H1 (cell line): ENCODE measurements at regions not wholly inside any gene's neighbourhood (a gene's known extent, or its start where the extent isn't known, plus 50 kb on each side); places are given as distances from the start of the nearest gene placed in this dataset.

ENCODE experiments used
- CTCF ChIA-PET: fragments of 300-600 bp; sonication (Branson Sonifier 250); formaldehyde crosslinking; loops from one replicate; lab custom pipeline; 2021; ENCODE audit not compliant: partially characterized antibody; lab: Charles Lee
- POLR2A ChIA-PET: fragments of 300-600 bp; sonication (Branson Sonifier 250); formaldehyde crosslinking; loops from one replicate; lab custom pipeline; 2021; ENCODE audit warnings: inconsistent platforms; ENCODE audit not compliant: partially characterized antibody; lab: Charles Lee
- DNase-seq, 2 experiments: peaks; one replicate each; pipeline versions ENCODE4 v3.0.0 to v3.0.0-alpha.2; 2010 to 2022; ENCODE audit warnings: low spot score in 2 of 2, low read depth in 1 of 2, mixed read lengths in 1 of 2
- FAIRE-seq: peaks from 2 replicates; lab custom pipeline; 2011; peaks lifted over from hg19 to GRCh38; lab: Jason Lieb, UNC
- H2AFZ ChIP-seq: 2 replicates; pipeline ENCODE4 v1.8.1; 2012; ENCODE audit warnings: low read length, inconsistent platforms
- H2AK5ac ChIP-seq: 2 replicates; pipeline ENCODE4 v1.6.1; 2013; ENCODE audit warnings: low read depth, low read length
- H2BK120ac ChIP-seq: replicated peaks from 2 replicates; pipeline ENCODE3; 2013; ENCODE audit warnings: low read depth, low read length, inconsistent platforms
- H2BK12ac ChIP-seq: 2 replicates; pipeline ENCODE4 v1.6.1; 2013; ENCODE audit warnings: low read depth, low read length
- H2BK15ac ChIP-seq: 2 replicates; pipeline ENCODE4 v1.6.1; 2013; ENCODE audit warnings: low read length
- H2BK20ac ChIP-seq: 2 replicates; pipeline ENCODE4 v1.6.1; 2013; ENCODE audit warnings: low read length
- H2BK5ac ChIP-seq: 2 replicates; pipeline ENCODE4 v1.6.1; 2013; ENCODE audit warnings: low read depth, low read length
- H3K14ac ChIP-seq: 2 replicates; pipeline ENCODE4 v1.6.1; 2013; ENCODE audit warnings: inconsistent platforms; ENCODE audit not compliant: insufficient read length
- H3K18ac ChIP-seq: 2 replicates; pipeline ENCODE4 v1.6.1; 2013; ENCODE audit warnings: low read length; ENCODE audit errors: extremely low read depth
- H3K23ac ChIP-seq: 2 replicates; pipeline ENCODE4 v1.6.1; 2013; ENCODE audit warnings: inconsistent platforms; ENCODE audit not compliant: insufficient read length
- H3K23me2 ChIP-seq: 2 replicates; pipeline ENCODE4 v1.6.1; 2013; ENCODE audit warnings: low read depth, low read length
- H3K27ac ChIP-seq: 2 replicates; pipeline ENCODE4 v1.6.1; 2011; ENCODE audit warnings: low read depth, low read length, inconsistent platforms
- H3K27me3 ChIP-seq, 4 experiments: replicated peaks in 1 of 4; 1 replicate in 1 of 4; 2 replicates in 3 of 4; pipeline versions ENCODE4 v1.6.1 to v1.8.1; 2011 to 2013; ENCODE audit warnings: low read length in 3 of 4, mild to moderate bottlenecking in 3 of 4, inconsistent platforms in 2 of 4, mixed read lengths in 2 of 4, moderate library complexity in 1 of 4; ENCODE audit not compliant: control insufficient read depth in 3 of 4, insufficient read depth in 3 of 4; ENCODE audit errors: extremely low read depth in 1 of 4
- H3K36me3 ChIP-seq, 4 experiments: 2 replicates each; pipeline versions ENCODE4 v1.6.1 to v1.8.1; 2011 to 2013; ENCODE audit warnings: mild to moderate bottlenecking in 4 of 4, low read length in 3 of 4, moderate library complexity in 2 of 4, control low read depth in 1 of 4, inconsistent platforms in 1 of 4; ENCODE audit not compliant: insufficient read depth in 4 of 4, control insufficient read depth in 2 of 4
- H3K4ac ChIP-seq: replicated peaks from 2 replicates; pipeline ENCODE3; 2013; ENCODE audit warnings: low read length, low read depth, mixed read lengths, inconsistent platforms; ENCODE audit not compliant: insufficient read length
- H3K4me1 ChIP-seq, 4 experiments: replicated peaks in 1 of 4; 1 replicate in 1 of 4; 2 replicates in 3 of 4; pipeline versions ENCODE4 v1.6.1 to v1.8.1; 2011 to 2013; ENCODE audit warnings: low read length in 3 of 4, inconsistent platforms in 2 of 4, mixed read lengths in 1 of 4; ENCODE audit not compliant: insufficient read depth in 4 of 4, control insufficient read depth in 3 of 4
- H3K4me2 ChIP-seq, 2 experiments: 2 replicates each; pipeline versions ENCODE4 v1.6.1 to v1.8.1; 2011 to 2013; ENCODE audit warnings: low read depth in 2 of 2, low read length in 2 of 2, control low read depth in 1 of 2, inconsistent platforms in 1 of 2, mild to moderate bottlenecking in 1 of 2; ENCODE audit not compliant: insufficient read depth in 1 of 2
- H3K4me3 ChIP-seq, 4 experiments: fragments of 200-600, 300-600 bp in 1 of 4; sonication (generic), shearing (Covaris generic), sonication (Bioruptor Twin) in 1 of 4; 2 replicates each; pipeline versions ENCODE4 v1.5.1 to v1.8.1; 2011 to 2016; ENCODE audit warnings: low read length in 4 of 4, low read depth in 3 of 4, control low read depth in 2 of 4, inconsistent platforms in 2 of 4, mild to moderate bottlenecking in 2 of 4, mixed read lengths in 1 of 4, moderate library complexity in 1 of 4; ENCODE audit not compliant: insufficient read depth in 2 of 4; ENCODE audit errors: extremely low read depth in 1 of 4
- H3K56ac ChIP-seq: replicated peaks from 2 replicates; pipeline ENCODE3; 2013; ENCODE audit warnings: low read depth, mild to moderate bottlenecking, mixed read lengths, low read length, inconsistent platforms; ENCODE audit not compliant: insufficient read length
- H3K79me1 ChIP-seq: 2 replicates; pipeline ENCODE4 v1.6.1; 2013; ENCODE audit warnings: low read depth, low read length, control low read depth
- H3K79me2 ChIP-seq, 2 experiments: 2 replicates each; pipeline versions ENCODE4 v1.6.1 to v1.8.1; 2012 to 2013; ENCODE audit warnings: low read length in 2 of 2, mild to moderate bottlenecking in 2 of 2, inconsistent platforms in 1 of 2; ENCODE audit not compliant: insufficient read depth in 2 of 2, control insufficient read depth in 1 of 2
- H3K9ac ChIP-seq, 4 experiments: replicated peaks in 1 of 4; 1 replicate in 1 of 4; 2 replicates in 3 of 4; pipeline versions ENCODE4 v1.6.1 to v1.8.1; 2011 to 2013; ENCODE audit warnings: low read depth in 3 of 4, low read length in 3 of 4, control low read depth in 2 of 4, mild to moderate bottlenecking in 2 of 4, moderate library complexity in 2 of 4, inconsistent platforms in 1 of 4; ENCODE audit errors: extremely low read depth in 1 of 4
- H3K9me3 ChIP-seq, 2 experiments: 2 replicates each; pipeline versions ENCODE4 v1.6.1 to v1.8.1; 2012 to 2013; ENCODE audit warnings: mild to moderate bottlenecking in 2 of 2, moderate library complexity in 2 of 2, control low read depth in 1 of 2, inconsistent platforms in 1 of 2, low read depth in 1 of 2, low read length in 1 of 2, mixed read lengths in 1 of 2; ENCODE audit not compliant: insufficient read depth in 2 of 2
- H4K20me1 ChIP-seq, 2 experiments: replicated peaks in 1 of 2; 2 replicates each; pipeline versions ENCODE3 to v1.8.1; 2011 to 2013; ENCODE audit warnings: inconsistent platforms in 2 of 2, low read length in 2 of 2, mild to moderate bottlenecking in 1 of 2; ENCODE audit not compliant: insufficient read depth in 2 of 2, control insufficient read depth in 1 of 2
- H4K5ac ChIP-seq: 2 replicates; pipeline ENCODE4 v1.6.1; 2013; ENCODE audit warnings: low read length, low read depth, mixed read lengths, inconsistent platforms; ENCODE audit not compliant: insufficient read length
- H4K8ac ChIP-seq: 2 replicates; pipeline ENCODE4 v1.8.0; 2013; ENCODE audit warnings: mild to moderate bottlenecking, moderate library complexity, low read length, inconsistent platforms; ENCODE audit not compliant: insufficient read depth; ENCODE audit errors: extremely low read depth
- H4K91ac ChIP-seq: replicated peaks from 2 replicates; pipeline ENCODE3; 2013; ENCODE audit warnings: low read length, mixed read lengths, inconsistent platforms; ENCODE audit not compliant: insufficient read length
- SIRT6 ChIP-seq: IDR thresholded peaks from one replicate; pipeline ENCODE4 v1.7.1; 2012; ENCODE audit warnings: low read length, inconsistent platforms
- SP2 ChIP-seq: IDR thresholded peaks from 2 replicates; pipeline ENCODE4 v1.6.1; 2012; ENCODE audit warnings: mild to moderate bottlenecking, low read length, inconsistent platforms
- SUZ12 ChIP-seq: fragments of 200-600 bp; sonication (generic); IDR thresholded peaks from 2 replicates; pipeline ENCODE4 v1.6.1; 2012; ENCODE audit warnings: mild to moderate bottlenecking, inconsistent platforms, low read length, moderate library complexity, mixed read lengths
- ZNF274 ChIP-seq: IDR thresholded peaks from 2 replicates; pipeline ENCODE4 v1.7.0; 2012; ENCODE audit warnings: low read length, borderline replicate concordance; ENCODE audit errors: extremely low read depth
- WGBS, 2 experiments: shearing (Covaris generic) in 1 of 2; methylation state at CpG; one replicate each; pipeline versions ENCODE4 v1.1.6 to v1.1.7; 2013 to 2015; ENCODE audit warnings: low lambda C conversion rate in 2 of 2, mixed read lengths in 2 of 2, inconsistent platforms in 1 of 2, low coverage in 1 of 2, missing lambda C conversion rate in 1 of 2; ENCODE audit not compliant: insufficient replicate concordance in 2 of 2, insufficient coverage in 1 of 2, insufficient read length in 1 of 2; ENCODE audit errors: extremely low coverage in 1 of 2, missing lambda C conversion rate in 1 of 2; 5-methylcytosine and 5-hydroxymethylcytosine counted together
- TF ChIP-seq, protein P1 (sequence below): IDR thresholded peaks from 2 replicates; pipeline ENCODE4 v1.6.1; 2011; ENCODE audit warnings: low read length, improper control_type of control experiment

DNA sequence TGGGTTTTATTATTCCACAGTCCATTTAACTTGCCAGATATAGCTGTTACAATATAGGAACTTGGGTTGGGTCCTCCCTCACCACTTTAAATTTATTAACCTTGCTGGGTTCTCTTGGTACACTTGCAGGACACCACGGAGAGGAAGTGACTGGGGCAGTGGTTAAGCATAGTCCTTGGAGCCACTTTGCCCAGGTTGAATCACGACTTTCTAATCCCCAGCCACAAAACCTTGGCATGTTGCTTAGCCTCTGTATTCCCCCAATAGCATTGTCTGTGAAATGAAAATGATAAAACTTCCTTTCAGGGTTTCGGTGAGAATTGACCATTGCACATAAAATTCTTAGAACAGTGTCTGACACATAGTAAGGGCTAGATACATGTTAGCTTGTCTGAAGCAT is 221.2 kb downstream of the IRS1 start:
- no peak overlapping the region for H3K18ac ChIP-seq
- no peak overlapping the region for H4K91ac ChIP-seq
- no peak overlapping the region for H2AK5ac ChIP-seq
- H3K36me3 ChIP-seq = no peaks in the 10 kb centered on the region
- H2BK20ac ChIP-seq = no peak overlapping the region
- H4K8ac ChIP-seq = no peak overlapping the region
- no peaks in the 10 kb centered on the region for H3K9me3 ChIP-seq
- H3K23me2 ChIP-seq = no peaks in the 10 kb centered on the region
- H3K4me1 ChIP-seq = peaks cover 0 to 2% (median 0%) of the 10 kb centered on the region in 4 experiments; a peak in 1 of 7 replicates
- no peak overlapping the region for H2BK120ac ChIP-seq
- ChIA-PET CTCF (interaction anchor here (0.9 to 1.5 kb wide), 2 partner anchors 8 to 917 kb away, joined by 4 read pairs; no protein-coding TSS in a partner anchor), POLR2A (no interaction called here)
- no peak overlapping the region for H3K14ac ChIP-seq
- TF ChIP-seq, protein P1, sequence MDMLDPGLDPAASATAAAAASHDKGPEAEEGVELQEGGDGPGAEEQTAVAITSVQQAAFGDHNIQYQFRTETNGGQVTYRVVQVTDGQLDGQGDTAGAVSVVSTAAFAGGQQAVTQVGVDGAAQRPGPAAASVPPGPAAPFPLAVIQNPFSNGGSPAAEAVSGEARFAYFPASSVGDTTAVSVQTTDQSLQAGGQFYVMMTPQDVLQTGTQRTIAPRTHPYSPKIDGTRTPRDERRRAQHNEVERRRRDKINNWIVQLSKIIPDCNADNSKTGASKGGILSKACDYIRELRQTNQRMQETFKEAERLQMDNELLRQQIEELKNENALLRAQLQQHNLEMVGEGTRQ = no peak
- TF ChIP-seq ZNF274 (no peak), SP2 (no peak), SIRT6 (no peak), SUZ12 (no peak)
- H2BK12ac ChIP-seq = no peak overlapping the region
- FAIRE-seq = no peak
- H3K56ac ChIP-seq = no peak overlapping the region
- no peak overlapping the region for H2AFZ ChIP-seq
- no peaks in the 10 kb centered on the region for H4K20me1 ChIP-seq
- no peak overlapping the region for H4K5ac ChIP-seq
- H3K4ac ChIP-seq = no peak overlapping the region
- no peak overlapping the region for H3K9ac ChIP-seq
- no peaks in the 10 kb centered on the region for H3K79me2 ChIP-seq
- H2BK5ac ChIP-seq = no peak overlapping the region
- H3K4me3 ChIP-seq = no peak overlapping the region
- H2BK15ac ChIP-seq = no peak overlapping the region
- H3K27ac ChIP-seq = no peak overlapping the region
- DNase-seq = no peak
- H3K79me1 ChIP-seq = no peaks in the 10 kb centered on the region
- 100% methylated on average over 3 of the region's 3 CpGs; no CpG with 5 or more reads in 1 of the 2 experiments for WGBS, 2 experiments
- no peaks in the 10 kb centered on the region for H3K27me3 ChIP-seq
- no peak overlapping the region for H3K23ac ChIP-seq
- no peak overlapping the region for H3K4me2 ChIP-seq
